ENCODE measurements at regions not wholly inside any gene's neighbourhood (a gene's known extent, or its start where the extent isn't known, plus 50 kb on each side); places are given as distances from the start of the nearest gene placed in this dataset.

GRCh38 chr20:39259808-39260207 lies 297.7 kb downstream of the DHX35 start:
- no peak for TF ChIP-seq EZH2 (IDR thresholded peaks at IDR 0.05; ENCODE audit: low read depth)
- TF ChIP-seq, protein P1, sequence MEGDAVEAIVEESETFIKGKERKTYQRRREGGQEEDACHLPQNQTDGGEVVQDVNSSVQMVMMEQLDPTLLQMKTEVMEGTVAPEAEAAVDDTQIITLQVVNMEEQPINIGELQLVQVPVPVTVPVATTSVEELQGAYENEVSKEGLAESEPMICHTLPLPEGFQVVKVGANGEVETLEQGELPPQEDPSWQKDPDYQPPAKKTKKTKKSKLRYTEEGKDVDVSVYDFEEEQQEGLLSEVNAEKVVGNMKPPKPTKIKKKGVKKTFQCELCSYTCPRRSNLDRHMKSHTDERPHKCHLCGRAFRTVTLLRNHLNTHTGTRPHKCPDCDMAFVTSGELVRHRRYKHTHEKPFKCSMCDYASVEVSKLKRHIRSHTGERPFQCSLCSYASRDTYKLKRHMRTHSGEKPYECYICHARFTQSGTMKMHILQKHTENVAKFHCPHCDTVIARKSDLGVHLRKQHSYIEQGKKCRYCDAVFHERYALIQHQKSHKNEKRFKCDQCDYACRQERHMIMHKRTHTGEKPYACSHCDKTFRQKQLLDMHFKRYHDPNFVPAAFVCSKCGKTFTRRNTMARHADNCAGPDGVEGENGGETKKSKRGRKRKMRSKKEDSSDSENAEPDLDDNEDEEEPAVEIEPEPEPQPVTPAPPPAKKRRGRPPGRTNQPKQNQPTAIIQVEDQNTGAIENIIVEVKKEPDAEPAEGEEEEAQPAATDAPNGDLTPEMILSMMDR (conservative IDR thresholded peaks at IDR 0.05): no peak
